ENCODE measurements at regions not wholly inside any gene's neighbourhood (a gene's known extent, or its start where the extent isn't known, plus 50 kb on each side); places are given as distances from the start of the nearest gene placed in this dataset.

- TF ChIP-seq HDAC2 (IDR thresholded peaks at IDR 0.05; ENCODE audit: borderline replicate concordance in 1 of 2, low read depth in 2 of 2, low read length in 2 of 2) (no peak), TAF1 (IDR thresholded peaks at IDR 0.05; ENCODE audit: low read depth, low read length) (no peak), CBX8 (IDR thresholded peaks at IDR 0.05; ENCODE audit: borderline replicate concordance, low read depth, low read length) (no peak), NANOG (IDR thresholded peaks at IDR 0.05; ENCODE audit: insufficient read depth, low read depth, low read length, poor library complexity, severe bottlenecking) (no peak), KDM5A (IDR thresholded peaks at IDR 0.05; ENCODE audit: low read length) (no peak), EP300 (IDR thresholded peaks at IDR 0.05; ENCODE audit: borderline replicate concordance in 1 of 2, low read depth in 2 of 2, low read length in 2 of 2) (no peak), RBBP5 (IDR thresholded peaks at IDR 0.05; ENCODE audit: borderline replicate concordance, low read depth, low read length) (no peak), FOSL1 (IDR thresholded peaks at IDR 0.05; ENCODE audit: insufficient read depth, low read depth, low read length) (no peak), TBP (IDR thresholded peaks at IDR 0.05; ENCODE audit: low read depth, low read length) (no peak), CEBPB (IDR thresholded peaks at IDR 0.05; ENCODE audit: low read depth, low read length) (no peak), SIRT6 (IDR thresholded peaks at IDR 0.05; ENCODE audit: low read length) (no peak), GTF2F1 (IDR thresholded peaks at IDR 0.05; ENCODE audit: borderline replicate concordance, low read depth, low read length) (no peak), ATF3 (IDR thresholded peaks at IDR 0.05; ENCODE audit: insufficient read depth, low read depth, low read length) (no peak)
- Histone ChIP-seq H3K4me1 (replicated peaks in 1 of 4; ENCODE audit: control insufficient read depth in 3 of 4, insufficient read depth in 4 of 4, low read length in 3 of 4) (peaks cover 0 to 9% (median 1%) of the 10 kb centered on the region in 4 experiments; a peak in 2 of 7 replicates), H3K9me3 (ENCODE audit: insufficient read depth in 2 of 2, low read depth in 1 of 2, low read length in 1 of 2) (no peaks in the 10 kb centered on the region), H3K27me3 (replicated peaks in 1 of 4; ENCODE audit: control insufficient read depth in 3 of 4, extremely low read depth in 1 of 4, insufficient read depth in 3 of 4, low read length in 3 of 4) (no peaks in the 10 kb centered on the region), H2BK12ac (ENCODE audit: low read depth, low read length) (no peak overlapping the region), H2AFZ (ENCODE audit: low read length) (no peak overlapping the region), H3K4me3 (ENCODE audit: extremely low read depth in 1 of 4, insufficient read depth in 2 of 4, low read depth in 3 of 4, low read length in 4 of 4) (no peak overlapping the region), H3K4me2 (ENCODE audit: insufficient read depth in 1 of 2, low read depth in 2 of 2, low read length in 2 of 2) (no peak overlapping the region), H3K79me2 (ENCODE audit: control insufficient read depth in 1 of 2, insufficient read depth in 2 of 2, low read length in 2 of 2) (no peaks in the 10 kb centered on the region), H4K91ac (replicated peaks; ENCODE audit: insufficient read length, low read length) (no peak overlapping the region), H3K9ac (replicated peaks in 1 of 4; ENCODE audit: extremely low read depth in 1 of 4, low read depth in 3 of 4, low read length in 3 of 4) (no peak overlapping the region), H2AK5ac (ENCODE audit: low read depth, low read length) (no peak overlapping the region), H3K18ac (ENCODE audit: extremely low read depth, low read length) (no peak overlapping the region), H3K14ac (ENCODE audit: insufficient read length) (no peak overlapping the region), H3K4ac (replicated peaks; ENCODE audit: insufficient read length, low read depth, low read length) (no peak overlapping the region), H3K23me2 (ENCODE audit: low read depth, low read length) (no peaks in the 10 kb centered on the region), H2BK15ac (ENCODE audit: low read length) (no peak overlapping the region), H3K27ac (ENCODE audit: low read depth, low read length) (no peak overlapping the region), H2BK5ac (ENCODE audit: low read depth, low read length) (no peak overlapping the region), H2BK120ac (replicated peaks; ENCODE audit: low read depth, low read length) (no peak overlapping the region), H4K5ac (ENCODE audit: insufficient read length, low read depth, low read length) (no peak overlapping the region), H3K23ac (ENCODE audit: insufficient read length) (no peak overlapping the region), H4K20me1 (replicated peaks in 1 of 2; ENCODE audit: control insufficient read depth in 1 of 2, insufficient read depth in 2 of 2, low read length in 2 of 2) (no peaks in the 10 kb centered on the region), H3K36me3 (ENCODE audit: control insufficient read depth in 2 of 4, insufficient read depth in 4 of 4, low read length in 3 of 4) (no peaks in the 10 kb centered on the region), H2BK20ac (ENCODE audit: low read length) (no peak overlapping the region), H4K8ac (ENCODE audit: extremely low read depth, insufficient read depth, low read length) (no peak overlapping the region), H3K79me1 (ENCODE audit: low read depth, low read length) (no peaks in the 10 kb centered on the region), H3K56ac (replicated peaks; ENCODE audit: insufficient read length, low read depth, low read length) (no peak overlapping the region)
- ChIA-PET POLR2A (ENCODE audit: partially characterized antibody) (no interaction called here), CTCF (ENCODE audit: partially characterized antibody) (no interaction called here)
- no peak for FAIRE-seq
- no peak for DNase-seq (ENCODE audit: low read depth in 1 of 2, low spot score in 2 of 2)
- 91% methylated on average over 9 of the region's 9 CpGs; no CpG with 5 or more reads in 1 of the 2 experiments for WGBS, 2 experiments (ENCODE audit: extremely low coverage in 1 of 2, insufficient coverage in 1 of 2, insufficient read length in 1 of 2, insufficient replicate concordance in 2 of 2, low coverage in 1 of 2, low lambda C conversion rate in 2 of 2, missing lambda C conversion rate in 1 of 2)
Measured at GRCh38 chr13:106153041-106153440, 382.4 kb downstream of the EFNB2 start.
